ENCODE measurements at regions not wholly inside any gene's neighbourhood (a gene's known extent, or its start where the extent isn't known, plus 50 kb on each side); places are given as distances from the start of the nearest gene placed in this dataset.

- TF ChIP-seq POLR2A (IDR thresholded peaks at IDR 0.05; ENCODE audit: low read length) (no peak), GATA1 (IDR thresholded peaks at IDR 0.05; ENCODE audit: low read depth, low read length) (no peak)
Measured at GRCh38 chr6:137754866-137755265, 112.2 kb upstream of the TNFAIP3 start.
